ENCODE measurements at regions not wholly inside any gene's neighbourhood (a gene's known extent, or its start where the extent isn't known, plus 50 kb on each side); places are given as distances from the start of the nearest gene placed in this dataset.

DNA sequence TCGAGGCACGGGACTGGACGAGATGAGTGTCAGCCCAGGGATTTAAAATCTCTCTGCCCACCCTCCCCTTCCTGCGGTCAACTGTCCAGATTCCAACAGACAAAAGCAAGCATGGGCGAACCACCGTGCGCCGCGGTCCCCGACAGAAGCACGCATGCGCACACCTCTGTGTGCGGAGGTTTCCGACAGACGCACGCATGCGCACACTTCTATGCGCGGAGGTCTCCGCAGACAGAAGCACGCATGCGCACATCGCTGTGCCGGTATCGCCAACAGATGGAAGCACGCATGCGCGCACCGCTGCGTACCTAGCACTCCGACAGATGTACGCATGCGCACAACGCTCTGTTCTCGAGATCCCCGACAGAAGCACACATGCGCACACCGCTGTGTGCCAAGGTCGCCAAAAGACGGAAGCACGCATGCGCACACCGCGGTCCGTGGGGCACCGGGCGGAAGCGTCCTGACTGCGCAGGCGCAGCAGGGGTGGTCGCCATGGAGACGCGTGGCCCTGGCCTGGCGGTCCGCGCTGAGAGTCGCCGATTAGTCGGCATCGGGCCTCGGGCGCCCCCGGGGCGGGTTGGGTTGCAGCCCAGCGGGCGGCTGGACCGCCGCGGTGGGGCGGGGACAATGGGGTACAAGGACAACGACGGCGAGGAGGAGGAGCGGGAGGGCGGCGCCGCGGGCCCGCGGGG, 57.4 kb upstream of the RPH3AL start (continued):
- TF ChIP-seq POLR2A (IDR thresholded peaks at IDR 0.05; ENCODE audit: control extremely low read depth in 1 of 2, low read depth in 2 of 2, low read length in 2 of 2) (peak in 1 of 2 experiments; percentile 47; a peak in 1 of 3 replicates), CEBPB (IDR thresholded peaks at IDR 0.05; ENCODE audit: low read depth, low read length) (no peak), EZH2 (IDR thresholded peaks at IDR 0.05; ENCODE audit: low read depth, low read length, severe bottlenecking) (no peak), MAFK (IDR thresholded peaks at IDR 0.05; ENCODE audit: low read depth, low read length) (no peak), ZNF274 (IDR thresholded peaks at IDR 0.05; ENCODE audit: borderline replicate concordance, extremely low read depth, low read length) (no peak), NANOG (IDR thresholded peaks at IDR 0.05; ENCODE audit: insufficient read depth, low read depth, low read length, poor library complexity, severe bottlenecking) (peak; percentile 42)
- TF ChIP-seq, protein P1, sequence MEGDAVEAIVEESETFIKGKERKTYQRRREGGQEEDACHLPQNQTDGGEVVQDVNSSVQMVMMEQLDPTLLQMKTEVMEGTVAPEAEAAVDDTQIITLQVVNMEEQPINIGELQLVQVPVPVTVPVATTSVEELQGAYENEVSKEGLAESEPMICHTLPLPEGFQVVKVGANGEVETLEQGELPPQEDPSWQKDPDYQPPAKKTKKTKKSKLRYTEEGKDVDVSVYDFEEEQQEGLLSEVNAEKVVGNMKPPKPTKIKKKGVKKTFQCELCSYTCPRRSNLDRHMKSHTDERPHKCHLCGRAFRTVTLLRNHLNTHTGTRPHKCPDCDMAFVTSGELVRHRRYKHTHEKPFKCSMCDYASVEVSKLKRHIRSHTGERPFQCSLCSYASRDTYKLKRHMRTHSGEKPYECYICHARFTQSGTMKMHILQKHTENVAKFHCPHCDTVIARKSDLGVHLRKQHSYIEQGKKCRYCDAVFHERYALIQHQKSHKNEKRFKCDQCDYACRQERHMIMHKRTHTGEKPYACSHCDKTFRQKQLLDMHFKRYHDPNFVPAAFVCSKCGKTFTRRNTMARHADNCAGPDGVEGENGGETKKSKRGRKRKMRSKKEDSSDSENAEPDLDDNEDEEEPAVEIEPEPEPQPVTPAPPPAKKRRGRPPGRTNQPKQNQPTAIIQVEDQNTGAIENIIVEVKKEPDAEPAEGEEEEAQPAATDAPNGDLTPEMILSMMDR (IDR thresholded peaks at IDR 0.05; ENCODE audit: control extremely low read depth in 1 of 3, insufficient read depth in 1 of 3, low read depth in 1 of 3, low read length in 3 of 3) = no peak
- TF ChIP-seq, protein P2, sequence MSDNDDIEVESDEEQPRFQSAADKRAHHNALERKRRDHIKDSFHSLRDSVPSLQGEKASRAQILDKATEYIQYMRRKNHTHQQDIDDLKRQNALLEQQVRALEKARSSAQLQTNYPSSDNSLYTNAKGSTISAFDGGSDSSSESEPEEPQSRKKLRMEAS (IDR thresholded peaks at IDR 0.05) = peak; percentile 92

Measured in H1 (cell line).